A549 (cell line): ENCODE measurements at regions not wholly inside any gene's neighbourhood (a gene's known extent, or its start where the extent isn't known, plus 50 kb on each side); places are given as distances from the start of the nearest gene placed in this dataset.
"Not testable (repeated sequence)": the region's sequence is repeated elsewhere in the genome, so short reads cannot be mapped to it uniquely, and the experiment has no call there.

Experiments
- ATAC-seq, 2 experiments: fragments of 200-7000 bp in 1 of 2; fragments of >200 bp in 1 of 2; cut with Nextera tagmentation in 1 of 2; cut with Tn5 transposase in 1 of 2; 3 replicates each; pipeline versions ENCODE4 v1.8.0 to v1.9.1; 2018 to 2020; ENCODE audit warnings: mild to moderate bottlenecking in 1 of 2, moderate library complexity in 1 of 2
- CTCF ChIA-PET: fragments of 300-600 bp; sonication (Branson Sonifier 250); formaldehyde crosslinking; extraction: SDS; loops from one replicate; lab custom pipeline; 2021; ENCODE audit warnings: antibody characterized with exemption, inconsistent platforms; lab: Yijun Ruan, JAX
- POLR2A ChIA-PET: fragments of 350-600 bp; formaldehyde crosslinking; extraction: SDS; loops from one replicate; lab custom pipeline; 2021; ENCODE audit warnings: antibody characterized with exemption, inconsistent platforms; lab: Yijun Ruan, JAX
- DNase-seq, 2 experiments: peaks; one replicate each; pipeline versions ENCODE4 v3.0.0 to v3.0.0-alpha.2; 2011 to 2016; ENCODE audit warnings: low read depth in 1 of 2, low spot score in 1 of 2
- FAIRE-seq: peaks from 2 replicates; lab custom pipeline; 2011; peaks lifted over from hg19 to GRCh38; lab: Jason Lieb, UNC
- H3K27ac ChIP-seq, 2 experiments: fragments of >200 bp; sonication (Bioruptor Twin); formaldehyde crosslinking; 3 replicates each; pipeline ENCODE4 v1.5.1; 2016 to 2017
- H3K4me1 ChIP-seq: fragments of >200 bp; sonication (Bioruptor Twin); formaldehyde crosslinking; 3 replicates; pipeline ENCODE4 v1.6.1; 2016
- H3K4me2 ChIP-seq: fragments of >200 bp; sonication (Bioruptor Twin); formaldehyde crosslinking; 3 replicates; pipeline ENCODE4 v1.6.1; 2016
- H3K4me3 ChIP-seq: fragments of >200 bp; sonication (Bioruptor Twin); formaldehyde crosslinking; 3 replicates; pipeline ENCODE4 v1.5.1; 2016
- H3K9me3 ChIP-seq: fragments of >200 bp; sonication (Bioruptor Twin); formaldehyde crosslinking; 3 replicates; pipeline ENCODE4 v1.6.1; 2016
- CHD2 ChIP-seq: fragments of 150-350 bp; IDR thresholded peaks from 2 replicates; pipeline ENCODE4 v1.6.1; 2014; ENCODE audit warnings: low read length; ENCODE audit not compliant: partially characterized antibody
- EHF ChIP-seq: fragments of 250-450 bp; sonication (Bioruptor Pico); IDR thresholded peaks from 2 replicates; pipeline ENCODE4 v1.5.0; 2020; ENCODE audit warnings: mild to moderate bottlenecking
- ESRRA ChIP-seq: fragments of 150-350 bp; IDR thresholded peaks from 2 replicates; pipeline ENCODE4 v1.6.1; 2014; ENCODE audit warnings: mild to moderate bottlenecking, low read length, borderline replicate concordance
- HDAC2 ChIP-seq: fragments of 200-600 bp; sonication (generic); IDR thresholded peaks from 2 replicates; pipeline ENCODE4 v1.6.1; 2016
- HMGXB4 ChIP-seq: fragments of 250-450 bp; sonication (Bioruptor Pico); IDR thresholded peaks from 2 replicates; pipeline ENCODE4 v1.5.0; 2021; ENCODE audit warnings: mild to moderate bottlenecking, moderate library complexity, borderline replicate concordance
- HOXA7 ChIP-seq: fragments of 250-450 bp; sonication (Bioruptor Pico); IDR thresholded peaks from 2 replicates; pipeline ENCODE4 v1.5.0; 2020; ENCODE audit warnings: mild to moderate bottlenecking, moderate library complexity
- HOXB13 ChIP-seq: fragments of 250-450 bp; sonication (Bioruptor Pico); IDR thresholded peaks from 2 replicates; pipeline ENCODE4 v1.5.0; 2020; ENCODE audit warnings: low read depth, mild to moderate bottlenecking, moderate library complexity
- HOXB5 ChIP-seq: fragments of 250-450 bp; sonication (Bioruptor Pico); IDR thresholded peaks from 2 replicates; pipeline ENCODE4 v1.5.0; 2020; ENCODE audit warnings: mild to moderate bottlenecking, moderate library complexity
- MAX ChIP-seq: IDR thresholded peaks from 2 replicates; pipeline ENCODE4 v1.6.1; 2012
- MAZ ChIP-seq: fragments of 150-350 bp; IDR thresholded peaks from 2 replicates; pipeline ENCODE4 v1.6.1; 2014; ENCODE audit warnings: antibody characterized with exemption, low read depth, low read length, borderline replicate concordance
- NFE2L2 ChIP-seq: fragments of 150-350 bp; conservative IDR thresholded peaks from 2 replicates; pipeline ENCODE4 v1.6.1; 2014; ENCODE audit warnings: low read length
- NR3C1 ChIP-seq: fragments of >200 bp; sonication (Bioruptor Twin); formaldehyde crosslinking; IDR thresholded peaks from 3 replicates; pipeline ENCODE4 v1.6.1; 2017
- PHF8 ChIP-seq: fragments of 200-600 bp; sonication (generic); IDR thresholded peaks from 2 replicates; pipeline ENCODE4 v1.6.1; 2016; ENCODE audit warnings: low read depth, mild to moderate bottlenecking, antibody characterized with exemption, moderate library complexity, borderline replicate concordance
- POLR2A ChIP-seq: IDR thresholded peaks from 2 replicates; pipeline ENCODE4 v1.6.1; 2012; ENCODE audit warnings: mild to moderate bottlenecking, low read length
- SMC3 ChIP-seq: fragments of >200 bp; sonication (Bioruptor Twin); formaldehyde crosslinking; IDR thresholded peaks from 3 replicates; pipeline ENCODE4 v1.6.1; 2018; ENCODE audit warnings: inconsistent platforms
- SREBF2 ChIP-seq: fragments of 450-650 bp; IDR thresholded peaks from 2 replicates; pipeline ENCODE4 v1.6.1; 2014; ENCODE audit warnings: mild to moderate bottlenecking, moderate library complexity
- ZFP36 ChIP-seq: fragments of 450-650 bp; IDR thresholded peaks from 2 replicates; pipeline ENCODE4 v1.6.1; 2014; ENCODE audit warnings: borderline replicate concordance; ENCODE audit not compliant: partially characterized antibody
- WGBS: methylation state at CpG from one replicate; pipeline ENCODE4 v1.1.6; 2017; ENCODE audit errors: missing lambda C conversion rate; 5-methylcytosine and 5-hydroxymethylcytosine counted together
- TF ChIP-seq, protein P1 (sequence below): IDR thresholded peaks from 2 replicates; pipeline ENCODE4 v1.6.1; 2012
- TF ChIP-seq, protein P2 (sequence below): fragments of 450-650 bp; IDR thresholded peaks from 2 replicates; pipeline ENCODE4 v1.6.1; 2014; ENCODE audit warnings: antibody characterized with exemption

GRCh38 chr14:26655128-26655527, 57.3 kb upstream of the NOVA1 start:
- POLR2A ChIA-PET: no interaction called here
- WGBS: 70% methylated on average over 5 of the region's 5 CpGs

DNA sequence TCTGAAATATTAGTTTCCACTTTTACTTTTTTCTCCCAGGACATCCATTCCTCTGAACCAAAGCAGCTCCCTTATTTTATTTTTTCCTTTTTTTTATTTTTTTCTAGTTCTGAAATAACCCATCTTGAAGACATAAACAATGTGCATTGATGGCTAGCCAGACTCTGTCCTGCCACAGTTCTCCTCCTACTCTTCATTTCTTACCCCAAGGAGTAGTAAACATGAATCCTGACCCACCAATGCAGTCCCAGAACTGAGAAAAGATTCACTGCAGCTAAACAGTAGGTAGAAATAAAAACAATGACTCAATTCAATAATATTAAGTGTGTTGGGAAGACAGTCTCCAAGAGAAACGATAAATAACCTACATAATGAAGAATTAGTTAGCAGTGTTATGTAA, 65.7 kb upstream of the NOVA1 start:
- TF ChIP-seq, protein P1, sequence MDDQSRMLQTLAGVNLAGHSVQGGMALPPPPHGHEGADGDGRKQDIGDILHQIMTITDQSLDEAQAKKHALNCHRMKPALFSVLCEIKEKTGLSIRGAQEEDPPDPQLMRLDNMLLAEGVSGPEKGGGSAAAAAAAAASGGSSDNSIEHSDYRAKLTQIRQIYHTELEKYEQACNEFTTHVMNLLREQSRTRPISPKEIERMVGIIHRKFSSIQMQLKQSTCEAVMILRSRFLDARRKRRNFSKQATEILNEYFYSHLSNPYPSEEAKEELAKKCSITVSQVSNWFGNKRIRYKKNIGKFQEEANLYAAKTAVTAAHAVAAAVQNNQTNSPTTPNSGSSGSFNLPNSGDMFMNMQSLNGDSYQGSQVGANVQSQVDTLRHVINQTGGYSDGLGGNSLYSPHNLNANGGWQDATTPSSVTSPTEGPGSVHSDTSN: no peak
- TF ChIP-seq HOXA7 (no peak), ZFP36 (no peak), HOXB5 (no peak), SREBF2 (no peak), NR3C1 (no peak), HMGXB4 (CRISPR knock-in tag) (no peak)
- TF ChIP-seq, all 56 proteins: peak for 0
- CTCF ChIA-PET: no interaction called here
- DNase-seq (no peak), FAIRE-seq (no peak), ATAC-seq (no peak)
- WGBS: 11% methylated on average over 1 of the region's 1 CpG
- no peak overlapping the region for H3K4me2 ChIP-seq
- no peak overlapping the region for H3K4me3 ChIP-seq
- H3K27ac ChIP-seq: no peak overlapping the region
- no peaks in the 10 kb centered on the region for H3K4me1 ChIP-seq
- POLR2A ChIA-PET: no interaction called here
- no peaks in the 10 kb centered on the region for H3K9me3 ChIP-seq

More at GRCh38 chr14:26655128-26655527, 57.3 kb upstream of the NOVA1 start:
- no peaks in the 10 kb centered on the region for H3K4me1 ChIP-seq
- no peaks in the 10 kb centered on the region for H3K9me3 ChIP-seq
- no peak overlapping the region for H3K4me3 ChIP-seq
- H3K27ac ChIP-seq: no peak overlapping the region
- ATAC-seq: no peak
- DNase-seq: no peak
- no peak for TF ChIP-seq HMGXB4 (CRISPR knock-in tag)
- H3K4me2 ChIP-seq: no peak overlapping the region
- CTCF ChIA-PET: no interaction called here
- FAIRE-seq: no peak

DNA sequence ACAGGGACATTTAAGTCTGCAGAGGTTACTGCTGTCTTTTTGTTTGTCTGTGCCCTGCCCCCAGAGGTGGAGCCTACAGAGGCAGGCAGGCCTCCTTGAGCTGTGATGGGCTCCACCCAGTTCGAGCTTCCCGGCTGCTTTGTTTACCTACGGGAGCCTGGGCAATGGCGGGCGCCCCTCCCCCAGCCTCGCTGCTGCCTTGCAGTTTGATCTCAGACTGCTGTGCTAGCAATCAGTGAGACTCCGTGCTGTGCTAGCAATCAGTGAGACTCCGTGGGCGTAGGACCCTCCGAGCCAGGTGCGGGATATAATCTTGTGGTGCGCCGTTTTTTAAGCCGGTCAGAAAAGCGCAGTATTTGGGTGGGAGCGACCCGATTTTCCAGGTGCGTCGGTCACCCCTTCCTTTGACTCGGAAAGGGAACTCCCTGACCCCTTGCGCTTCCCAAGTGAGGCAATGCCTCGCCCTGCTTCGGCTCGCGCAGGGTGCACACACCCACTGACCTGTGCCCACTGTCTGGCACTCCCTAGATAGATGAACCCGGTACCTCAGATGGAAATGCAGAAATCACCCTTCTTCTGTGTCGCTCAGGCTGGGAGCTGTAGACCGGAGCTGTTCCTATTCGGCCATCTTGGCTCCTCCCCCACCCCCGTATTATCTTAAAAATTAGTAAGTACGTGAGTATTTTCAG, 81.0 kb upstream of the NOVA1 start:
- H3K27ac ChIP-seq, ATAC-seq, H3K9me3 ChIP-seq, H3K4me2 ChIP-seq, POLR2A ChIA-PET, DNase-seq, H3K4me3 ChIP-seq, FAIRE-seq, CTCF ChIA-PET, H3K4me1 ChIP-seq: not testable (repeated sequence)
- 84% methylated on average over 17 of the region's 31 CpGs for WGBS

- ChIA-PET POLR2A (no interaction called here), CTCF (no interaction called here)
- 88% methylated on average over 1 of the region's 1 CpG for WGBS
- TF ChIP-seq CHD2 (no peak), HOXB13 (CRISPR knock-in tag) (no peak), MAZ (no peak), EHF (CRISPR knock-in tag) (no peak), SMC3 (no peak), POLR2A (no peak), NFE2L2 (no peak), ESRRA (no peak), PHF8 (no peak), HDAC2 (no peak), MAX (no peak)
- TF ChIP-seq, protein P2, sequence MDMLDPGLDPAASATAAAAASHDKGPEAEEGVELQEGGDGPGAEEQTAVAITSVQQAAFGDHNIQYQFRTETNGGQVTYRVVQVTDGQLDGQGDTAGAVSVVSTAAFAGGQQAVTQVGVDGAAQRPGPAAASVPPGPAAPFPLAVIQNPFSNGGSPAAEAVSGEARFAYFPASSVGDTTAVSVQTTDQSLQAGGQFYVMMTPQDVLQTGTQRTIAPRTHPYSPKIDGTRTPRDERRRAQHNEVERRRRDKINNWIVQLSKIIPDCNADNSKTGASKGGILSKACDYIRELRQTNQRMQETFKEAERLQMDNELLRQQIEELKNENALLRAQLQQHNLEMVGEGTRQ: no peak
- Histone ChIP-seq H3K4me3 (no peak overlapping the region), H3K4me2 (no peak overlapping the region), H3K27ac (no peak overlapping the region), H3K9me3 (no peaks in the 10 kb centered on the region; the same call in 2 of the 3 replicates), H3K4me1 (no peaks in the 10 kb centered on the region)
- FAIRE-seq (no peak), ATAC-seq (no peak), DNase-seq (no peak)
These were observed 87.6 kb upstream of the NOVA1 start for GRCh38 chr14:26685401-26685800.
